Activated T-helper 9 cell treated with anti-CD3 and anti-CD28 coated beads, Interleukin-2, amount 50 U/mL, for 16 hours (primary cell): ENCODE measurements at regions not wholly inside any gene's neighbourhood (a gene's known extent, or its start where the extent isn't known, plus 50 kb on each side); places are given as distances from the start of the nearest gene placed in this dataset.

Experiments used
- DNase-seq: peaks from one replicate; pipeline ENCODE4 v3.0.0-alpha.2; 2020; ENCODE audit warnings: low read depth

GRCh38 chr2:71776227-71776626 lies 322.9 kb downstream of the DYSF start:
- no peak for DNase-seq

DNA sequence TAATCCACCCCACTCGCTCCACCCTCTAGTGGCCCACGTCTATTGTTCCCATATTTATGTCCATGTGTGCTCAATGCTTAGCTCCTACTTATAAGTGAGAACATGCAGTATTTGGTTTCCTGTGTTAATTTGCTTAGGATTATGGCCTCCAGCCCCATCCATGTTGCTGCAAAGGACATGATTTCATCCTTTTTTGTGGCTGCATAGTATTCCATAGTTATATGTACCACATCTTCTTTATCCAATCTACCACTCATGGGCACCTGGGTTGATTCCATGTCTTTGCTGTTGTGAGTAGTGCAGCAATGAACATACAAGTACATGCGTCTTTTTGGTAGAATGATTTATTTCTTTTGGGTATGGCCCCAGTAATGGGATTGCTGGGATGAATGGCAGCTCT lies 319.9 kb downstream of the DYSF start:
- no peak for DNase-seq

DNA sequence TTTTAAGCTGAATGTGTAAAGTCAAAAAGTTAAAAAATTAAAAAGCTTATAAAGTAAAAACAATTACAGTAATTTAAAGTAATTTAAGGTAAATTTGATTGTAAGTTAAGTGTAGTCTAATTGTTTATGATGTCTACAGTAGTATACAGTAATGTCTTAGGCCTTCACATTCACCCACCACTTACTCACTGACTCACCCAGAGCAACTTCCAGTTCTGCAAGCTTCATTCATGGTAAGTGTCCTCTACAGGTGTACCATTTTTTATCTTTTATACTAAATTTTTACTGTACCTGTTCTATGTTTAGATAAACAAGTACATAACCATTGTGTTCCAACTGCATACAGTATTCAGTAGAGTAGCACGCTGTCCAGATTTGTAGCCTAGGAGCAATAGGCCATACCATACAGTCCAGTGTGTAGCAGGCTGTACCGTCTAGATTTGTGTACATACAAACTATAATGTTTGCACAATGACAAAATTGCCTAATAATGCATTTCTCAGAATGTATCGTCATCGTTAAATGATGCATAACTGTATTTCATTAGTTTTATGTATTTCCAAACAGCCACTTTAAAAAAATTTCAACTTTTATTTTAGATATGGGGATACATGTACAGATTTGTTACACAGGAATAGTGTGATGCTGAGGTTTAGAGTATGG lies 319.3 kb downstream of the DYSF start:
- DNase-seq = no peak

DNA sequence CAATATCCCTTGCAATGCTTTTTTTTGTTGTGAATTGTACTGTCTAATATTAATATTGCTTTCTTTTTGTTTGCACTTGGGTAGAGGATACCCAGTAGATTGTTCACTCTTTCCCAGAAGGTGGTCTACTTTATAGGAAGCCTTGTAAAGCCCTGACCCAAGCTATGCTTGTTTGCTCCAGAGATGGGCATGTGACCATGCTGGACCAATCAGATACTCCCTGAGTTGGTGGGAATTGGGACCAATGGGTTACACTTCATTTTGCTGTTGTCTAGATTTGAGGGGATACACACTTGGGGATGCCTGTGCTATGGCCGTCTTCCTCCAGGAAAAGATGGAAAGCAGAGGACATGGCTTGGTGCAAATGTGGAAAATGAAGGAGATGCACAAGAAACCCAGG lies 314.3 kb downstream of the DYSF start:
- no peak for DNase-seq

- no peak for DNase-seq
Observed at GRCh38 chr2:71759060-71759459, 305.7 kb downstream of the DYSF start.

GRCh38 chr2:71757351-71757750 lies 304.0 kb downstream of the DYSF start:
- DNase-seq = no peak

DNA sequence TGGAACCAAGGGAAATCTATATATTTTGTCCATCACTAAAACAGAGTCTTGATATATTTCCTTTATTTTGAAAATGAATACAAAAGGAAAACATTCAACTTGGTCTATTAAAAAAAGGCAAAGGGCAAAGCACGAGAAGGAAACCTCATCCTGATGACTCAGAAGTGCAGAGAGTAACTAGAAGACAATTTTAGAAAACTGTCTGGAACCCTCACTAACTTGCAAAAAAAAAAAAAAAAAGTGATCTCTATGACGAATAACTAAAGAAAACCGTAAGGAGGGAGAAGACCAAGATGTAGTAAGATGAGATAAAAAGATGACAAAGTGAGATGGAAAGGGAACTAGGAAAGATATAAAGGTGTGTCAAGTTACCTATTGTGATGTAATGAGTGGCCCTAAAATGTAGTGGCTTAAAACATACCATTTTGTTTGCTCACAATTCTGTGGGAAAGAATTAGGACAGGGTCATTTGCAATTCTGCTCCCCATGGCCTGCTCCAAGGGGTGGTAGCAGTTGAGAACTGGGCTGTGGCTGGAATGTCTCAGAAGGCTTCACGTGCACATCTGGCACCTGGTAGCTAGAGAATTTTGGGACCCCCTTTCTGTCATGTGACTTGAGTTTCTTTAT lies 303.0 kb downstream of the DYSF start:
- DNase-seq = no peak

DNA sequence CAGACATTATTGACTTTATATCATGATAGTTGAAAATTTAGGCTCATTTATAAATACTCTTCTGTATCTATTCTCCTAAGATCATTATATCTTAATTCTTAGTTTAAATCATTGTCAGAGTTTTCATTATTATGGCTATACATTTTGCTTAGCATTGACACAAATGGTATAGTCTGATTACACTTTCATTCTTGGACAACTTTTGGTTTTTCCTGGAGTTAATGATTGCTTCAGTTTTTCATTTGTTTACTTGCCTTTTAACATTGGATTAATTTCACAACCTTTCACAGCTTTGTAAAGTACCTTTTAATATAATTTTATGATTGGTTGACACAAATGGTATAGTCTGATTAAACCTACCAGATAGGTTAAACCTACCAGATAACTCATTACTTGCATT lies 298.2 kb downstream of the DYSF start:
- DNase-seq = no peak

DNA sequence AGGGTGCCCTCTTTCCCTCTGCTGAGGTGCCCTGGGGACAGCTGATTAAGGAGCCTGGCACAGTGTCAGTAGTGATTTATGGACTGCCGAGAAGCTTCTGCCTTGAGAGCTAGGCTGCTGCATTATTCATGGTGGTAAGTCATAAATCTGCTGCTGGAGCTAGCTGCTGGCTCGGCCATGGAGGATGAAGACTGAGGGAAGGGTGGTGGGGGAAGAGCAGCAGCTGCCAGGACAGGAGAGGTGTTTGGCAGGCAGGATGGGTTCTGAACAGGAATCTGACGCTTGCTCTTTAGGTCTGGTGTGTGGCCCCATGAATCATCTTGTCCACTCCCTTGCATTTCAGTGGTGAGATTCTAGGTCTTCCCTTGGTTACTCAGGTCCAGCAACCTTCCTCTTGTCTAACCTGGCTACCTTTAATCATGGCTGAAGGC lies 296.3 kb downstream of the DYSF start:
- no peak for DNase-seq

DNA sequence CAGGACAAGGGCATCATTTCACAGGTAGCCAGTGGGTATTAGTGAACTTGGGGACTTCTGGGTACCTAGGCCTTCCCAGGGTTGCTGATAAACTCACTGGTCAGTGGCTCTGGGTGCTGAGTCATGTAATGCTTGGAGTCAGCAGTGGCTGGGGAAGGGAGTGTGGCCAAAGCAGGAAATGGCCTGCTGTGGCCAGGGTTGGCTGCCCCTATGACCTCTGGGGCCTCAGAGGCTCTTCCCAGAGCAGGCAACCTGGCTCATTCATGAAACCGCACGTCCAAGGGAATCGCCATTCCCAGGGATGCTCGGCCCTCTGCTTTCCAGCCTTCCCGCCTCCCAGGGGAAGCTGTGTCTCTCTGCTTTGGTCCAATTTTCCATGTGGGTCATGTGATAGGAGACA lies 294.9 kb downstream of the DYSF start:
- DNase-seq = no peak

- DNase-seq = no peak
Observed at GRCh38 chr2:71747559-71747958, 294.2 kb downstream of the DYSF start.

GRCh38 chr2:71746946-71747501 lies 293.7 kb downstream of the DYSF start:
- DNase-seq = no peak

- DNase-seq = no peak
Observed at GRCh38 chr2:71744781-71745180, 291.4 kb downstream of the DYSF start.

- DNase-seq = no peak
Observed at GRCh38 chr2:71743995-71744675, 290.8 kb downstream of the DYSF start.

DNA sequence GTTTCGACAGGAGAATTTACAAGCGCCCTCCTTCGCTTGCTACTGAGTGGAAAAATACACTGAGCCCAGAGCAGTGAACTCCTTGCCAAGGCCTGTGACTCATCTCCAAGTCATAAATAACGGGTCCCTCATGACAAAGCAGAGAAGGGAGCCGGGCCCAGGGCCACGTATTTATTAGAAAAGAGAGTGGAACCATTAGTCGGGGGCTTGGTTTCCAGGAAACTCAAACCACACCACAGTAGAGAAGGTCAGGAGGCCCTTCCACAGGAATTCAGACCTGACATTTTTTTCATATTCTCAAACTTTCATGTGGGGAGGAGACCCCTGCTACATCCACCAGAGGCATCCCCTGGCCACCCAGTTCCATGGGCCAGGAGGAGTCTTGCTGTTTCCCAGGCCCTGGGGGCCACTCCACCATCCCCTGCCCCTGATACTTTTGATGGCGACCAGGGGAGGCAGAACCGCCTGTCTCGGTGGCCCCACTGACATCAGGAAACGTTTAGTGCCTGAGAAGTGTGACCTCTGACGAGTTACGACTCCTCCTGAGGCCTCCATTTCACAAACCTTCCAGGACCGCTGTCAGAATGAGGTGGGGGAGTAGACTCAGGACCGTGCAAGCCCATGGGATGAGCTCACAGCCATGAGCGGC lies 289.7 kb downstream of the DYSF start:
- DNase-seq = no peak

GRCh38 chr2:71736986-71737385 lies 283.6 kb downstream of the DYSF start:
- DNase-seq = no peak

DNA sequence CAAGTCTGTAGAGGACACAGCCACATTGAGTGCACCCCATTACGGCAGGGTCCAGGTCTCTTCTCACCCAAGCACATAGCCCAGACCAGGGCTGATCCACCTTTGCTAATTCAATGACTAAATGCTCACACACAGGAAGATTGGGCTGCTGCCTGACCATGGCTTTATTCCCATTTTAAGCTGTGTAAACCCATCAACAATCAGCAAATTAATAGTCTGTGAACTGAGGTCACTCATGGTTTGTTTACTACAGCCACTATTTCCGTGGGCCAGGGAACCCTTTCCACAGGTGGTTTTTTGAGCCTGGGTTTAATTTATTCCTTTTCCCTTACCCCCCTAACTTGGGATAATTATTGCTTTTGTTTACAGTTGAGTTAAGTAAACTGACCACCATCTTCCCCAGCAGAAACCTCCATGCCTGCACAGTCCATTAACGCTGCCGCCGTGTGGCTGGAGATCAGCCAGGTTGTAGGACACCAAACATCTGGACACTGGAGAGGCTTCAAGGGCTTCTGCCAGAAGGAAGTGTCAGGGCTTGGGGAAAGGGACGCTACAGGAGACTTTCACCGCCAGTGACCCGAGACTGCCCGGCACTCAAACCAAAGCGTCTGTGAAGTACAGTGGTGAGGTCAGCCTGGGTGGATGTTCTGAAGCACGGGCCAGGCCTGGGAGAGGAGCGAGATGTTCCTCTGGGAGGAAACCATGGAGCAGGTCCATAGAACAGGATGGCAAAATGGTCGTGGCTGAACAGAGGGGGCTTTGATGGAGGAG lies 282.9 kb downstream of the DYSF start:
- no peak for DNase-seq
